ENCODE measurements at regions not wholly inside any gene's neighbourhood (a gene's known extent, or its start where the extent isn't known, plus 50 kb on each side); places are given as distances from the start of the nearest gene placed in this dataset.

DNA sequence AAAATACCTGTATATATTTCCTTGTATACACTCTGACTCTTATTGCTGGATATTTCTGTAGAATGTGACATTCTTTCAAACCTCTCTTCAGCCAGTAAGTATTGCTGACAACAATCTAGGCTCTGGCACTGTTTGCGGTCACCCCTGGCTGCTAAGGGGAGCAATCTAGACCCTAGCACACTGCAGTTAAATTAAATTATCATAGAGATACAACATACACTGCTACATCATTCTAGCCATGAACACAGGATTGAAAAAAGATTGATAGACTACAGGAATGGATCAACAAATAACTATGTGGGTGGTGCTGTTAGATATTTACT is 108.7 kb upstream of the MEIS2 start:
- Mint-ChIP-seq H3K36me3 (ENCODE audit: insufficient read depth, unreplicated experiment) (no peaks in the 10 kb centered on the region), H3K9me3 (ENCODE audit: unreplicated experiment) (peaks cover 23% of the 10 kb centered on the region), H3K27ac (ENCODE audit: low read depth, unreplicated experiment) (no peak overlapping the region), H3K4me3 (ENCODE audit: unreplicated experiment) (no peak overlapping the region), H3K27me3 (ENCODE audit: insufficient read depth, unreplicated experiment) (peaks cover 23% of the 10 kb centered on the region), H3K4me1 (ENCODE audit: insufficient read depth, unreplicated experiment) (no peaks in the 10 kb centered on the region)
- intact Hi-C loops (cut with micrococcal nuclease): no loop called here
- no peak for DNase-seq (ENCODE audit: unreplicated experiment)
- TF ChIP-seq, protein P1, sequence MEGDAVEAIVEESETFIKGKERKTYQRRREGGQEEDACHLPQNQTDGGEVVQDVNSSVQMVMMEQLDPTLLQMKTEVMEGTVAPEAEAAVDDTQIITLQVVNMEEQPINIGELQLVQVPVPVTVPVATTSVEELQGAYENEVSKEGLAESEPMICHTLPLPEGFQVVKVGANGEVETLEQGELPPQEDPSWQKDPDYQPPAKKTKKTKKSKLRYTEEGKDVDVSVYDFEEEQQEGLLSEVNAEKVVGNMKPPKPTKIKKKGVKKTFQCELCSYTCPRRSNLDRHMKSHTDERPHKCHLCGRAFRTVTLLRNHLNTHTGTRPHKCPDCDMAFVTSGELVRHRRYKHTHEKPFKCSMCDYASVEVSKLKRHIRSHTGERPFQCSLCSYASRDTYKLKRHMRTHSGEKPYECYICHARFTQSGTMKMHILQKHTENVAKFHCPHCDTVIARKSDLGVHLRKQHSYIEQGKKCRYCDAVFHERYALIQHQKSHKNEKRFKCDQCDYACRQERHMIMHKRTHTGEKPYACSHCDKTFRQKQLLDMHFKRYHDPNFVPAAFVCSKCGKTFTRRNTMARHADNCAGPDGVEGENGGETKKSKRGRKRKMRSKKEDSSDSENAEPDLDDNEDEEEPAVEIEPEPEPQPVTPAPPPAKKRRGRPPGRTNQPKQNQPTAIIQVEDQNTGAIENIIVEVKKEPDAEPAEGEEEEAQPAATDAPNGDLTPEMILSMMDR (IDR thresholded peaks at IDR 0.05; ENCODE audit: unreplicated experiment): no peak
- no TSS peak for BruUV-seq (replicated peaks)
- POLR2A ChIA-PET: no interaction called here
- CTCF ChIA-PET: no interaction called here

GRCh38 chr15:37217567-37217966 is 117.2 kb upstream of the MEIS2 start:
- DNase-seq (ENCODE audit: unreplicated experiment): no peak
- Mint-ChIP-seq H3K27me3 (ENCODE audit: insufficient read depth, unreplicated experiment) (peaks cover 19% of the 10 kb centered on the region), H3K27ac (ENCODE audit: low read depth, unreplicated experiment) (no peak overlapping the region), H3K4me3 (ENCODE audit: unreplicated experiment) (no peak overlapping the region), H3K36me3 (ENCODE audit: insufficient read depth, unreplicated experiment) (no peaks in the 10 kb centered on the region), H3K4me1 (ENCODE audit: insufficient read depth, unreplicated experiment) (no peaks in the 10 kb centered on the region), H3K9me3 (ENCODE audit: unreplicated experiment) (peaks cover 7% of the 10 kb centered on the region)
- BruUV-seq (replicated peaks): no TSS peak
- TF ChIP-seq, protein P1 (IDR thresholded peaks at IDR 0.05; ENCODE audit: unreplicated experiment): no peak
- CTCF ChIA-PET: interaction anchor here (0.6 to 1.0 kb wide), 3 partner anchors 15 to 522 kb away, joined by 3 read pairs; no protein-coding TSS in a partner anchor
- POLR2A ChIA-PET: no interaction called here
- intact Hi-C loops (cut with micrococcal nuclease): no loop called here

GRCh38 chr15:37218351-37218916 is 118.1 kb upstream of the MEIS2 start:
- intact Hi-C loops (cut with micrococcal nuclease): no loop called here
- H3K27me3 Mint-ChIP-seq (ENCODE audit: insufficient read depth, unreplicated experiment): peaks cover 20% of the 10 kb centered on the region
- no peak overlapping the region for H3K4me3 Mint-ChIP-seq (ENCODE audit: unreplicated experiment)
- H3K4me1 Mint-ChIP-seq (ENCODE audit: insufficient read depth, unreplicated experiment): no peaks in the 10 kb centered on the region
- H3K36me3 Mint-ChIP-seq (ENCODE audit: insufficient read depth, unreplicated experiment): no peaks in the 10 kb centered on the region
- no peaks in the 10 kb centered on the region for H3K9me3 Mint-ChIP-seq (ENCODE audit: unreplicated experiment)
- POLR2A ChIA-PET: no interaction called here
- CTCF ChIA-PET: interaction anchor here (0.6 to 1.0 kb wide), 2 partner anchors 16 to 1467 kb away, joined by 3 to 4 read pairs; no protein-coding TSS in a partner anchor
- H3K27ac Mint-ChIP-seq (ENCODE audit: low read depth, unreplicated experiment): no peak overlapping the region
- BruUV-seq (replicated peaks): no TSS peak
- TF ChIP-seq, protein P1 (IDR thresholded peaks at IDR 0.05; ENCODE audit: unreplicated experiment): no peak
- DNase-seq (ENCODE audit: unreplicated experiment): no peak

DNA sequence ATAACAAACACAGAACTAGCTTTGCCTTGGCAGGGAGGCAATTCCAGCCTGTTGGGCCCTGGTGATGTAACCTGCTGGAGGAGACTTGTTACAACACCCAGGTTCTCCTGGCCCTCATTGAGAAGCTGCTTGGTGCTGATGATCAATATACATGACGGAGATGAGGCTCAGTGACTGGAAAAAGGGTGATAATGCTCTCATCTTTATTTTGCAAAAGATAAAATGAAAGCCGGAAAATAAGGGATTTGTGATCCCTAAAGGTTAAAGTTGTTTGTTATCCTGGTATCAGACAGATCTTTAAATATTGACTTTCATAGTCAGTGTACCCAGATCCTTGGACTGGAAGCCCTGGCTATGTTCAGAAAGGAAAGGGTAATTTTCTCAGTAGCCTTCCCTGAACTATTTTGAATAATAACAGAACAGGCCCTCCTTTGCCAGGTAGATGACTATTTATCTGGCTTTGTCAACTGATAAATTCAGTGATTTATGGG is 118.9 kb upstream of the MEIS2 start:
- H3K36me3 Mint-ChIP-seq (ENCODE audit: insufficient read depth, unreplicated experiment): no peaks in the 10 kb centered on the region
- peaks cover 20% of the 10 kb centered on the region for H3K27me3 Mint-ChIP-seq (ENCODE audit: insufficient read depth, unreplicated experiment)
- H3K27ac Mint-ChIP-seq (ENCODE audit: low read depth, unreplicated experiment): no peak overlapping the region
- CTCF ChIA-PET: interaction anchor here (0.6 kb wide), 1 partner anchor 1467 kb away, joined by 4 read pairs; no protein-coding TSS in a partner anchor
- intact Hi-C loops (cut with micrococcal nuclease): no loop called here
- BruUV-seq (replicated peaks): no TSS peak
- H3K4me1 Mint-ChIP-seq (ENCODE audit: insufficient read depth, unreplicated experiment): no peaks in the 10 kb centered on the region
- no peak overlapping the region for H3K4me3 Mint-ChIP-seq (ENCODE audit: unreplicated experiment)
- H3K9me3 Mint-ChIP-seq (ENCODE audit: unreplicated experiment): no peaks in the 10 kb centered on the region
- POLR2A ChIA-PET: no interaction called here
- DNase-seq (ENCODE audit: unreplicated experiment): no peak
- TF ChIP-seq, protein P1 (IDR thresholded peaks at IDR 0.05; ENCODE audit: unreplicated experiment): no peak
